Lung (tissue), 11 donors: ENCODE measurements at regions not wholly inside any gene's neighbourhood (a gene's known extent, or its start where the extent isn't known, plus 50 kb on each side); places are given as distances from the start of the nearest gene placed in this dataset.

Experiments used
- ATAC-seq: fragments of 200-7000 bp; cut with Tn5 transposase; one replicate; pipeline ENCODE4 v1.9.1; 2020; ENCODE audit warnings: moderate number of reproducible peaks; ENCODE audit not compliant: insufficient read depth, low FRiP score
- DNase-seq, 3 donors: peaks; one replicate each; pipeline ENCODE4 v3.0.0-alpha.2; 2013 to 2017
- H3K27ac ChIP-seq, 2 donors: one replicate each; pipeline ENCODE4 v1.5.1; 2013; ENCODE audit warnings: mild to moderate bottlenecking in 2 of 2, moderate library complexity in 2 of 2, control low read depth in 1 of 2, inconsistent platforms in 1 of 2, low read depth in 1 of 2, low read length in 1 of 2
- H3K27me3 ChIP-seq, 3 donors: one replicate each; pipeline ENCODE4 v1.5.1; 2013; ENCODE audit warnings: low read length in 2 of 3; ENCODE audit not compliant: control insufficient read depth in 3 of 3, insufficient read depth in 3 of 3
- H3K36me3 ChIP-seq, 4 donors: one replicate each; pipeline ENCODE4 v1.5.1; 2013; ENCODE audit warnings: low read length in 4 of 4, mild to moderate bottlenecking in 1 of 4, moderate library complexity in 1 of 4; ENCODE audit not compliant: control insufficient read depth in 4 of 4, insufficient read depth in 4 of 4
- H3K4me1 ChIP-seq, 5 donors: one replicate each; pipeline ENCODE4 v1.5.1; 2013; ENCODE audit warnings: low read length in 5 of 5, mild to moderate bottlenecking in 2 of 5, moderate library complexity in 1 of 5; ENCODE audit not compliant: control insufficient read depth in 5 of 5, insufficient read depth in 5 of 5
- H3K4me3 ChIP-seq: one replicate; pipeline ENCODE4 v1.5.1; 2013; ENCODE audit warnings: mild to moderate bottlenecking, control low read depth, moderate library complexity
- H3K9ac ChIP-seq, 2 donors: one replicate each; pipeline ENCODE4 v1.5.1; 2013; ENCODE audit warnings: low read length in 2 of 2, control low read depth in 1 of 2; ENCODE audit not compliant: insufficient read depth in 1 of 2
- H3K9me3 ChIP-seq, 4 donors: one replicate each; pipeline ENCODE4 v1.5.1; 2013; ENCODE audit warnings: low read length in 3 of 4, mild to moderate bottlenecking in 1 of 4, moderate library complexity in 1 of 4; ENCODE audit not compliant: control insufficient read depth in 4 of 4, insufficient read depth in 3 of 4
- CTCF ChIP-seq: IDR thresholded peaks from 2 replicates; pipeline ENCODE4 v1.5.1; 2012; ENCODE audit warnings: mild to moderate bottlenecking; ENCODE audit errors: control extremely low read depth, extremely low read depth
- WGBS, 2 donors: extraction: QIAGEN DNeasy Blood & Tissue Kit; methylation state at CpG; one replicate each; pipeline ENCODE4 v1.1.7; 2013; 5-methylcytosine and 5-hydroxymethylcytosine counted together
- donor health status: control.
- donor health status: control.
- donor health status: Bipolar disorder and iron deficiency.
- donor health status: healthy.
- donor health status: DM: yes; HTN: yes; CAD: no.

GRCh38 chr5:4356201-4356600 is 760.6 kb downstream of the IRX1 start:
- Histone ChIP-seq H3K9ac (no peak overlapping the region), H3K27me3 (no peaks in the 10 kb centered on the region), H3K27ac (no peak overlapping the region), H3K4me3 (no peak overlapping the region), H3K9me3 (peaks cover 0 to 9% (median 0%) of the 10 kb centered on the region in 4 donors), H3K36me3 (no peaks in the 10 kb centered on the region), H3K4me1 (no peaks in the 10 kb centered on the region)
- 54 to 62% methylated on average over 6 of the region's 6 CpGs for WGBS, 2 donors
- ATAC-seq (no peak), DNase-seq (no peak)
- TF ChIP-seq CTCF = no peak

- DNase-seq = no peak
- H3K4me1 ChIP-seq = no peaks in the 10 kb centered on the region
These were observed 764.2 kb downstream of the IRX1 start for GRCh38 chr5:4359847-4360246.

GRCh38 chr5:4361753-4362152 is 766.1 kb downstream of the IRX1 start:
- Histone ChIP-seq H3K27ac (no peak overlapping the region), H3K27me3 (no peaks in the 10 kb centered on the region), H3K36me3 (no peaks in the 10 kb centered on the region), H3K4me3 (no peak overlapping the region), H3K9ac (no peak overlapping the region), H3K4me1 (no peaks in the 10 kb centered on the region), H3K9me3 (peaks cover 0 to 3% (median 0%) of the 10 kb centered on the region in 4 donors)
- DNase-seq (no peak), ATAC-seq (no peak)
- 78 to 80% methylated on average over 3 of the region's 3 CpGs for WGBS, 2 donors
- no peak for TF ChIP-seq CTCF

More at GRCh38 chr5:4359847-4360246, 764.2 kb downstream of the IRX1 start:
- H3K36me3 ChIP-seq = no peaks in the 10 kb centered on the region
- no peak overlapping the region for H3K4me3 ChIP-seq
- 93% methylated on average over 2 of the region's 2 CpGs for WGBS, 2 donors
- no peaks in the 10 kb centered on the region for H3K27me3 ChIP-seq
- H3K9ac ChIP-seq = no peak overlapping the region
- no peak for TF ChIP-seq CTCF
- no peak for ATAC-seq
- no peak overlapping the region for H3K27ac ChIP-seq
- H3K9me3 ChIP-seq = peaks cover 0 to 5% (median 0%) of the 10 kb centered on the region in 4 donors

- no peak for ATAC-seq
- WGBS, 2 donors = 87 to 88% methylated on average over 2 of the region's 2 CpGs
These were observed 766.8 kb downstream of the IRX1 start for GRCh38 chr5:4362411-4362810.

More at GRCh38 chr5:4362411-4362810, 766.8 kb downstream of the IRX1 start:
- no peak overlapping the region for H3K27ac ChIP-seq
- no peak overlapping the region for H3K9ac ChIP-seq
- TF ChIP-seq CTCF = no peak
- H3K9me3 ChIP-seq = peaks cover 0 to 3% (median 0%) of the 10 kb centered on the region in 4 donors
- no peaks in the 10 kb centered on the region for H3K27me3 ChIP-seq
- DNase-seq = no peak
- H3K4me1 ChIP-seq = no peaks in the 10 kb centered on the region
- H3K36me3 ChIP-seq = no peaks in the 10 kb centered on the region
- H3K4me3 ChIP-seq = no peak overlapping the region
